Fibroblast of lung (primary cell): ENCODE measurements at regions not wholly inside any gene's neighbourhood (a gene's known extent, or its start where the extent isn't known, plus 50 kb on each side); places are given as distances from the start of the nearest gene placed in this dataset.

ENCODE experiments used
- DNase-seq, 2 donors: peaks; one replicate each; pipeline versions ENCODE4 v3.0.0 to v3.0.0-alpha.2; 2010; ENCODE audit warnings: low read depth in 2 of 2
- H2AFZ ChIP-seq: 2 replicates; pipeline ENCODE4 v1.5.1; 2012; ENCODE audit warnings: low read length, control low read depth, inconsistent platforms
- H3K27ac ChIP-seq: 2 replicates; pipeline ENCODE4 v1.5.1; 2011; ENCODE audit warnings: low read length, control low read depth; ENCODE audit not compliant: insufficient read depth
- H3K27me3 ChIP-seq: 2 replicates; pipeline ENCODE4 v1.5.1; 2011; ENCODE audit warnings: mild to moderate bottlenecking, low read length; ENCODE audit not compliant: control insufficient read depth, insufficient read depth
- H3K36me3 ChIP-seq: 2 replicates; pipeline ENCODE4 v1.5.1; 2011; ENCODE audit warnings: low read length; ENCODE audit not compliant: control insufficient read depth, insufficient read depth
- H3K4me1 ChIP-seq: 2 replicates; pipeline ENCODE4 v1.5.1; 2011; ENCODE audit warnings: low read length; ENCODE audit not compliant: control insufficient read depth, insufficient read depth; ENCODE audit errors: extremely low read depth
- H3K4me2 ChIP-seq: 2 replicates; pipeline ENCODE4 v1.5.1; 2011; ENCODE audit warnings: low read length, control low read depth; ENCODE audit not compliant: insufficient read depth; ENCODE audit errors: extremely low read depth
- H3K4me3 ChIP-seq, 4 experiments: fragments of 200-600 bp in 1 of 4; sonication (generic) in 1 of 4; replicated peaks in 1 of 4; 2 replicates each; pipeline ENCODE4 v1.5.1; 2011 to 2016; ENCODE audit warnings: low read length in 4 of 4, low read depth in 3 of 4, mild to moderate bottlenecking in 3 of 4, control low read depth in 2 of 4, inconsistent platforms in 1 of 4, mixed read lengths in 1 of 4; ENCODE audit not compliant: insufficient read depth in 1 of 4; ENCODE audit errors: control extremely low read depth in 1 of 4
- H3K79me2 ChIP-seq: 2 replicates; pipeline ENCODE4 v1.5.1; 2012; ENCODE audit warnings: mild to moderate bottlenecking, low read length, inconsistent platforms; ENCODE audit not compliant: control insufficient read depth, insufficient read depth
- H3K9ac ChIP-seq: 2 replicates; pipeline ENCODE4 v1.5.1; 2011; ENCODE audit warnings: mild to moderate bottlenecking, low read length, control low read depth; ENCODE audit not compliant: insufficient read depth
- H3K9me3 ChIP-seq: 2 replicates; pipeline ENCODE4 v1.5.1; 2012; ENCODE audit warnings: low read depth, low read length; ENCODE audit not compliant: control insufficient read depth, insufficient read depth
- H4K20me1 ChIP-seq: 2 replicates; pipeline ENCODE4 v1.5.1; 2011; ENCODE audit warnings: low read length; ENCODE audit not compliant: control insufficient read depth, insufficient read depth; ENCODE audit errors: extremely low read depth
- EZH2 ChIP-seq: IDR thresholded peaks from 2 replicates; pipeline ENCODE4 v1.5.1; 2012; ENCODE audit warnings: low read length, control low read depth, mild to moderate bottlenecking; ENCODE audit errors: missing control alignments
- TF ChIP-seq, protein P1 (sequence below), 2 donors: IDR thresholded peaks in 1 of 2; conservative IDR thresholded peaks in 1 of 2; 1 replicate in 1 of 2; 2 replicates in 1 of 2; pipeline ENCODE4 v1.5.1; 2011 to 2012; ENCODE audit warnings: low read length in 2 of 2, control low read depth in 1 of 2, inconsistent platforms in 1 of 2, low read depth in 1 of 2, mild to moderate bottlenecking in 1 of 2

DNA sequence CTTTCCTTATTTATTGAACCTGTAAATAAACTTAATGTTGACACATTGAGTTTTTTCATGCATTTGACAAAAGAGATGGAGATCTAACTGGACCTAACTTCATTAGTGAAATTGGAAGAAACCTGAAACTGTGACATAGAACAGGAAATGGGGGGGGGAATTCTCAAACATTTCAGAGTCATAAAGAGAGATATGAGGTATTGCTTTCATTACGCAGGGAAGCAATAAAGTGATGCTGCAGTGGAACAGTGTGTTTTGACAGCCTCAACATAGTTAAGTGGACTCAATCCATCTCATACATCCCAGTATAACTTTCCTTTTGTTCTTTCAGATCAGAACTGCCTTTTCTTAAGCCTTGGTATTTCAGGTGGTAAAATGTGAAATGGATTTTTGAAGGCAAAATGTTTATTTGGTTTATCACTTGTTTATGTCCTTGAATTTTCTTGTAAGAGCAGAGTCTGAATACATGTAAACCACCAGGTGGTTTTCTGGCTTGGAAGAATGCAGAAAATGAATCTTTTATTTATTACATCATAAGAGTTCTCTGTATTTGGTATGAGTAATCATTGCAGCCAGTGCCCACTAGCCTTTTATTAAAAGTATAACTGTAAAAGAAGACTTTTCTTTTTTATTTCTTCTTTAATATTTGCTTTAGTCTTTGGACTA lies 132.5 kb downstream of the ZNF326 start:
- Histone ChIP-seq H3K79me2 (no peaks in the 10 kb centered on the region), H3K9ac (no peak overlapping the region), H4K20me1 (no peaks in the 10 kb centered on the region), H3K4me3 (no peak overlapping the region), H3K36me3 (no peaks in the 10 kb centered on the region), H3K4me2 (no peak overlapping the region), H2AFZ (no peak overlapping the region), H3K27me3 (no peaks in the 10 kb centered on the region), H3K9me3 (no peaks in the 10 kb centered on the region), H3K27ac (no peak overlapping the region), H3K4me1 (no peaks in the 10 kb centered on the region)
- no peak for TF ChIP-seq EZH2
- TF ChIP-seq, protein P1, sequence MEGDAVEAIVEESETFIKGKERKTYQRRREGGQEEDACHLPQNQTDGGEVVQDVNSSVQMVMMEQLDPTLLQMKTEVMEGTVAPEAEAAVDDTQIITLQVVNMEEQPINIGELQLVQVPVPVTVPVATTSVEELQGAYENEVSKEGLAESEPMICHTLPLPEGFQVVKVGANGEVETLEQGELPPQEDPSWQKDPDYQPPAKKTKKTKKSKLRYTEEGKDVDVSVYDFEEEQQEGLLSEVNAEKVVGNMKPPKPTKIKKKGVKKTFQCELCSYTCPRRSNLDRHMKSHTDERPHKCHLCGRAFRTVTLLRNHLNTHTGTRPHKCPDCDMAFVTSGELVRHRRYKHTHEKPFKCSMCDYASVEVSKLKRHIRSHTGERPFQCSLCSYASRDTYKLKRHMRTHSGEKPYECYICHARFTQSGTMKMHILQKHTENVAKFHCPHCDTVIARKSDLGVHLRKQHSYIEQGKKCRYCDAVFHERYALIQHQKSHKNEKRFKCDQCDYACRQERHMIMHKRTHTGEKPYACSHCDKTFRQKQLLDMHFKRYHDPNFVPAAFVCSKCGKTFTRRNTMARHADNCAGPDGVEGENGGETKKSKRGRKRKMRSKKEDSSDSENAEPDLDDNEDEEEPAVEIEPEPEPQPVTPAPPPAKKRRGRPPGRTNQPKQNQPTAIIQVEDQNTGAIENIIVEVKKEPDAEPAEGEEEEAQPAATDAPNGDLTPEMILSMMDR (conservative IDR thresholded peaks at IDR 0.05 in 1 of 2, IDR thresholded peaks at IDR 0.05 in 1 of 2; ENCODE audit: low read depth in 1 of 2, low read length in 2 of 2): no peak
- DNase-seq: peak in 1 of 2 donors; percentile 1

DNA sequence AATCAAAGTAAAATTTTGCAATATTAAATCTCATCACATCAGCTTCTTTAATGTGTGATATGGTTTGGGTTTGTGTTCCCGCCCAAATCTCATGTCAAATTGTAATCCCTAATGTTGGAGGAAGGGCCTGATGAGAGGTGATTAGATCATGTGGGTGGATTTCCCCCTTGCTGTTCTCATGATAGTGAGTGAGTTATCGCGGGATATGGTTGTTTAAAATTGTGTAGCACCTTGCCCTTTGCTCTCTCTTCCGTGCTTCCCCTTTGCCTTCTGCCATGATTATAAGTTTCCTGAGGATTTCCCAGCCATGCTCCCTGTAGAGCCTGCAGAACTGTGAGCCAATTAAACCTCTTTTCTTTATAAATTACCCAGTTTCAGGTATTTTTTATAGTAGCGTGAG lies 131.9 kb downstream of the ZNF326 start:
- Histone ChIP-seq H3K9ac (no peak overlapping the region), H4K20me1 (no peaks in the 10 kb centered on the region), H3K27ac (no peak overlapping the region), H3K4me2 (no peak overlapping the region), H3K79me2 (no peaks in the 10 kb centered on the region), H3K27me3 (no peaks in the 10 kb centered on the region), H3K4me1 (no peaks in the 10 kb centered on the region), H2AFZ (no peak overlapping the region), H3K36me3 (no peaks in the 10 kb centered on the region), H3K4me3 (no peak overlapping the region), H3K9me3 (no peaks in the 10 kb centered on the region)
- TF ChIP-seq EZH2: no peak
- TF ChIP-seq, protein P1 (conservative IDR thresholded peaks at IDR 0.05 in 1 of 2, IDR thresholded peaks at IDR 0.05 in 1 of 2; ENCODE audit: low read depth in 1 of 2, low read length in 2 of 2): no peak
- DNase-seq: no peak

DNA sequence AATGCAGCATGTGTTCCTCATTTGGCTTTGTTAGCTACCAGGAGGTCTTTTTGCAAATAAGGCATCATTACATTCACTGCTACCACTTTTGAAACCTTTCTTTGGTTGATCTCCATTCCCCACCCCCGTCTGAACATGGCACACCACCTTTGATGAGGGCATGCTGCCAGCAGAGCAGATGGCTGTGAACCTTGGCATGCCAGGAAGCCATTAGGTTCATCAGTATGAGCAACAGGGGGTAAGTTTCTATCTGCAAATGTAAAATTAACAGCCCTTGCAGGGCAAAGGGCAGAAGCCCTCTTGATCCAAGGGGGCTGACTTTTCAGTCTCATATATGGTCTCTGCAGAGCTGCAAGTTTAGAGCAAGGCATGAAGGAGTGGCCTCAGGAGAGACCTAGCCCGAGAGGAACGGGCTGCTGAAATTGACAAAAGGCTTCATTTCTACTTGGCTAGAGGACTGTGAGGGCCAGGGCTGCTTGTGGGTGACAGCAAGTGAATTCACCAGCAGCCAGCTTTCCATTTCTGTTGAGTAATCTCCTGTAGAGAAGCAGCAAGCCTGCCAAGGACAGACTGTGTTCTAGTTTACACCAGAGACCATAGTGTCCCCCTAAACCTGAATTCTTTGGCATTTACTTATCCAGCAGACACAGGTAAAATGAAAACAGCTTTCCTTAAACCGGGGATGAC lies 127.9 kb downstream of the ZNF326 start:
- Histone ChIP-seq H3K9ac (no peak overlapping the region), H3K4me1 (no peaks in the 10 kb centered on the region), H3K27ac (no peak overlapping the region), H4K20me1 (no peaks in the 10 kb centered on the region), H3K27me3 (no peaks in the 10 kb centered on the region), H3K9me3 (no peaks in the 10 kb centered on the region), H2AFZ (no peak overlapping the region), H3K4me3 (no peak overlapping the region), H3K79me2 (no peaks in the 10 kb centered on the region), H3K36me3 (no peaks in the 10 kb centered on the region), H3K4me2 (no peak overlapping the region)
- no peak for TF ChIP-seq EZH2
- TF ChIP-seq, protein P1 (conservative IDR thresholded peaks at IDR 0.05 in 1 of 2, IDR thresholded peaks at IDR 0.05 in 1 of 2; ENCODE audit: low read depth in 1 of 2, low read length in 2 of 2): no peak
- no peak for DNase-seq
